Activated CD8-positive, alpha-beta memory T cell treated with anti-CD3 and anti-CD28 coated beads, Interleukin-2, amount 50 U/mL, for 24 hours (primary cell): ENCODE measurements at regions not wholly inside any gene's neighbourhood (a gene's known extent, or its start where the extent isn't known, plus 50 kb on each side); places are given as distances from the start of the nearest gene placed in this dataset.

Source experiments
- DNase-seq: peaks from one replicate; pipeline ENCODE4 v3.0.0-alpha.2; 2020; ENCODE audit errors: extremely low read depth

DNA sequence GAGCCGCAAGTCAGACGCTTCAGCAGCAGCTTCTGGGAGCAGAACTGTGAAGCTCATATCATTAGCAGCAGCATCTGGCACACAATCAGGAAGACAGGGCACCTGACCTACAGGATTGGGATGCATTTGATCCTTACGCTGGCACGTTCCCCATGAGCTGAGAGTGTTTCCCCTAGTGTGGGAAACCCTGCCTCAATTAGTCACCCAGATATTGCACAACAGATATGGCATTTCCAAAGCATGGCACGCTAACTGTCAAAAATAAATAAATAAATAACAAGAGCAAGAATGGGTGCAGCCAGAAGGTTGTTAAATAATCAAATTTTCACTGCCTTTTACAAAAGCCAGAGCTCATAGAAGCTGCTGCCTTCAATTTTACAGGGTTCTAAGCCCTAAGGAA lies 189.6 kb upstream of the THBS1 start:
- no peak for DNase-seq

GRCh38 chr15:39392469-39393047 lies 188.3 kb upstream of the THBS1 start:
- DNase-seq: no peak

- DNase-seq: no peak
Measured at GRCh38 chr15:39393575-39394335, 187.1 kb upstream of the THBS1 start.

DNA sequence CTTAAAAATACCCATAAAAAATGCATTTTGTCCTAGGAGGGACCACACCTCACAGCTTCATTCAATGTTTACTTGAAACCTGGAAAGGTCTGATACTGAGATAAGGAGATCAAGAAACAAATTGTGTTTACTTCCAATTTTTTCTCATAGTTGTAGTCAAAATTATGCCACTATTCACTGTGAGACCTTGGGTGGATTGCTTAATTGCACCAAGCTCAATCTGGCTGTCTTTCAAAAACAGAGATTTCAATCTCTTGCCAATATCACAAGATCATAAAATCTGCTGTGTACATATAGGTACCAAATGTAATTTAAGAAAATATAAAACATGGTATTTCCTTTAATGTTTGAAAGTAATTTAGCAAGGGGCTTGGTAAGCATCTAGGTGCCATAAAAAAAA lies 186.4 kb upstream of the THBS1 start:
- no peak for DNase-seq

GRCh38 chr15:39396979-39397615 lies 183.8 kb upstream of the THBS1 start:
- DNase-seq: no peak

DNA sequence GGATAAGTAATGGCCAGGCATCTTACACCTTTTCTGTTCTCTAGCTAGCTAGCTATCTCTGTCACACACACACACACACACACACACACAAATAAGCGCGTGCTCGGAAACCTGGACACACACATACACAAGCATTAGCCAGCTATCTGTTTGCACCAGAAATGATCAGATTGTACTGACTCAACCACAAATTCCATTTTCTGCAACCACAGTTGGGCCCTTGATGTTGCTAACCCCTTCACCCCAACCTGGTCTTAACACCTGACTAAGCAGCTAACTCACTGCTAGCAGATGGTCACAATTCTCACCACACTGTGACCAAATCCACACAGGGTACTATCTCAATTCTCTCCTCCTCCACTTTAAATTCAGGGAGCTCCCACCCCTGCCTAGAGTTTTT lies 183.0 kb upstream of the THBS1 start:
- no peak for DNase-seq

DNA sequence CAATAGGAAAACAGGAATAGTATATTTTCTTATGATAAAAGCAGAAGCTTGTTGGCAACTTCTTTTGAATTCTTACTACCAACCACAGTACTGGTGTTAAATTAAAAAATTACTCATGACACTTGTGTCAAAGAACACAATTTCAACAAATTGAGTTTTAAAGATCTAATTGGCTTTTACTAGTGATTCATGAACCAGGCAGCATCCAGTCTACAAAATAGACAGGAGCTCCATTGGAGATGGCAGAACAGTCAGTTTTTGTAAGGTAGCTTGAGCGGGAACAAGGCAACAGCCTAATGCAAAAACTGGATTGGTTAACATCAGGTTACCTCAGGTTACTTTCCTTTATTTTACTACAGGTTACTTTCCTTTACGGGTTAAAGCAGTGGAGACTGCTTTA lies 181.3 kb upstream of the THBS1 start:
- no peak for DNase-seq

GRCh38 chr15:39400002-39400401 lies 180.9 kb upstream of the THBS1 start:
- DNase-seq: no peak

- no peak for DNase-seq
Measured at GRCh38 chr15:39400821-39401550, 179.9 kb upstream of the THBS1 start.

DNA sequence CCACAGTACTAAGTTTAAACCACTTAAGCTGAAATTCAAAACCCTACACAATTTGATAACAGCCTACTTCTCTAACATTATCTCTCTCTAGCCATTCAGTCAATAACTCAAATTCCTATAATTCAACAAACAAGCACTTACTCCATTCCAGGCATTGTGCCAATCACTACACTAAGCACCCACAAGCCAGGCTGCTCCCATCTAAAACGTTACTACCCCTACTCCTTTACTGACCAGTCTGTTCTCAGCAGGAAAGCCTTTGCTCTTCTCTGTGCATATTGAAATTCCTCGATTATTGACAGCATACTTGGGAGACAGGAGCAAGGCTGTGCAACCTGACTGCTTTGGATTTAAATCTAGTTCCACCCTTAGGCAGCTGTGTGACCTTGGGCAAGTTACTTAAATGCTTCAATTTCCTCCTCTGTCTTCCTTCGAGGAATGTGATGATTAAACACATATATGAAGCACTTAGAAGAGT lies 177.2 kb upstream of the THBS1 start:
- no peak for DNase-seq

- no peak for DNase-seq
Measured at GRCh38 chr15:39404767-39405181, 176.1 kb upstream of the THBS1 start.

- no peak for DNase-seq
Measured at GRCh38 chr15:39406485-39406884, 174.4 kb upstream of the THBS1 start.

DNA sequence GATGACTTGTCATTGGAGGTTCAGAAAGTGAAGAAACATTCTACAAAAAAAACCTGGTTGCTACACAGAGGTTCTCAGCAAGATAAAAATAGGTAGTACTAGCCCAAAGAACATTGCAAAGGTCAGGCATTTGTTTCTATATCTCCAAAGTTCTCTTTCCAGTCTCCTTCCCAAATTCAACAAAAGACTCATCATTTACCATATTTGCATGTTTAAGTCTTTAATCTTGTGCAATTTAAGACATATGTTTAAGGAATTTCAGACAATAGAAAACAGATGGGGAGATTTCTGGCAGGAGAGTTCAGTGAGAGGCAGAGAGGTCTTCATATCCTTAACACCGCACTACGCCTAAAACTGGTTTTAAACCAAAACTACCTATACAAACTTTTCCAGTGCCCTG lies 173.8 kb upstream of the THBS1 start:
- no peak for DNase-seq

GRCh38 chr15:39409876-39410530 lies 170.9 kb upstream of the THBS1 start:
- DNase-seq: no peak

DNA sequence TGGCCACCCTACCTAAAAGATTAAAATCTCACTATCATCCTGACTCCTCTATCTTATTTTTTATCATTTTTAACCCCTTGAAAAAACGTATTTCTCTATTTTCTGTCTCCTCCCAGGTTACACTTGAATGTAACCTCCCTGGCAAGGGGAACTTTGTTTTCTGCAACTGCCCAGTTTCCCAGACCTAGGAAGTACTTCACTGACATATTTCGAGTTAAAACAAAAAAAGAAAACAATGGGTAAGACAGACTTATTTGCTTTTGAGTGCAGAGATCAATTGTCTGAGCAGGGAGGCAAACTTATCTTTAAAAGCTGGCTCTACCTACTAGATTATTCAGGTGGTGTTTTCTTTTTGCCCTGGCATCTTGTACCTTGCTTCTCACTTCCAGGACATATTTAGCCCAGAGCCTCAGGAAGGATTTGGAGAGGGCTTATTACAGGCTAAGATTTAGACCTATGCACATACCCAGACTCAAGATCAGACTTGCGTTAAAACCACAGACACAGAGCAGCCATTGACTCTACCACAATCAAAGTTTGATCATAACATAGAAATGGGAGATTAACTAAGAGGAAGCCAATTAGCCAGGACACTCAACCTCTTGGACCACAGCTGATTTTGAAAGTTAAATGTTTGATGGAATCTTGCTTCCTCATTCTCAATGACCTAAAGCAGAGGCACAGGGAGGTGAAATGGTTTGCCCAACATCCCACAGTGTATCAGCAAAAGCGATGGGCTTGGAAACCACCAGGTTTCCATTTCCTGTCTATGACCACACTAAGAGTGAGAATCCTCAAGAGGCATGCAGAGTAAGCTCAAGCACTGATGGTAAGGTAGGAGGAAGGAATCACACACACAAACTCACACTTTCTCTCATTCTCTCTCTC lies 169.5 kb upstream of the THBS1 start:
- DNase-seq: no peak

GRCh38 chr15:39413558-39413957 lies 167.3 kb upstream of the THBS1 start:
- DNase-seq: no peak

GRCh38 chr15:39414201-39414600 lies 166.7 kb upstream of the THBS1 start:
- no peak for DNase-seq

- no peak for DNase-seq
Measured at GRCh38 chr15:39415634-39416033, 165.2 kb upstream of the THBS1 start.

DNA sequence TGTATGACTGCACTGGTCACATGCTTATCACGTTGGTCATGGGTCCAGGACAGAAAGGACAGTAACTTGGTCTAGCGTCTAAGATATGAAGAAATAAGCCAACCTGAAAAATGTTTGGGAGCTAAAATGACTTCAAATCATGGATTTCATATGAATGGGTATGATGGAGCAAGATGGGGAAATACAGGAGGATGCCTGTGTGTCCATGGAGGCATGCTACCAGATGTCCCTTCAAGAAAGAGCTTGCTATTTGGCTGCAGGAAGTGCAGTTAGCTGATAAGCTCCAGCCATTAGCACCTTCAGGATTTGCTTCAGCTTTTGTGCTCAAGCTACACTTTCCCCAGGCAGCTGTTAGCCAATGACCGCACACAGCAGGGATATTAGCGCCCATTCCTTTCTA lies 164.6 kb upstream of the THBS1 start:
- DNase-seq: no peak

DNA sequence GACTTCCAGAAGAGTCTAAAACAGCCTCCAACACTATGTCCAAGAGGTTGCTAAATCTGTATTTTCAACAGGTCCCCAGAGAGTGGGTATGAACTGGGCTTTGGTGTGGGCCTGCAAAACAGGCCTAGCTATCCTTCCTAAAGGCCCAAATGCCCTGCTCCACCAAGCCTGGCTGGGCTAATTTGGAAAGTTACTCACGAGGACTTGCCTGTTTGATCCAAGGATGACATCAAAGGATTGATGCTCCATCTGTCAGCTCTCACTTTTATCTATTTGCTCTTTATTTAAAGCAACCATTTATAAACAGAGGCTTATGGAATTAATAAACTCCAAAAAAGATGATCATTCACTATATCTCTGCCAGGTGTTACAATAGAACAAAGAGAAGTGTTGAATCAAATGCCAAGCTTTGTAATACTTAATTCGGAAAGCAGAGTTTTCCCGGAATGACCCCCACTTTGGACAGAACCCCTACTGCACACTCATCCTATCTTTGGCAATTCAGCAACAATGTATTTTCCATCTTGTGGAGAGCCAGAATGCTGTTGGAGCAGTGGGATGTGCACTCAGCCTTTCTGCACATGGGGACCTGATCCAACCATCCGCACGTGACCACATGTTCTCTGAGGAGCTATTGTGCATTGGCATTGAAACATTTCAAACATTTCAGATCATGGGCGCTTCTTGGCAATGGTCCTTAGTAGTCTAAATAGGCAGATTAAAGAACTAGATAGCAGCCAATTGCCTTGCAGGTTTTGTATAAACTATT lies 163.3 kb upstream of the THBS1 start:
- no peak for DNase-seq
